Stimulated activated CD4-positive, alpha-beta T cell treated with anti-CD3 and anti-CD28 coated beads, Interleukin-2, amount 100 ng/mL, for 24 hours (primary cell): ENCODE measurements at regions not wholly inside any gene's neighbourhood (a gene's known extent, or its start where the extent isn't known, plus 50 kb on each side); places are given as distances from the start of the nearest gene placed in this dataset.

Experiments
- DNase-seq, 2 donors: peaks; one replicate each; pipeline ENCODE4 v3.0.0-alpha.2; 2020

DNA sequence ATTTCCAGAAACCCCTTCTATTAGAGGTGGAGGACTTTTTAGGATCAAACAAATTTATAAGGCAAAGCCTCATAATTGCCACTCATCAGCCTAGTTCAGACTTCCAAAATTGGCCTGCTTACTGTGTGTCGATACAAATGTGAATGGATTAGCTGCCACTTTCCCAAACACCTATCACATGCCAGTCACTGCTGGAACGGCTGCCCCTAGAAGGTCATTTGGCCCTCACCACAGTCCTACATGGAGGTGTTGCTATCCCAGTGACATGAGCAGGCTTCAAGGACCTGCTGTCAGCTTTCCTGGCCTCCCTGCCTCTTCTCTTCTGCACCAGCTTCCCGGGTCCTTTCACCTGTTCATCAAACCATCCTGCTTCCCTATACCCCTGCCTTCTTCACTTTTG is 279.2 kb upstream of the SKOR2 start:
- DNase-seq, result no peak

DNA sequence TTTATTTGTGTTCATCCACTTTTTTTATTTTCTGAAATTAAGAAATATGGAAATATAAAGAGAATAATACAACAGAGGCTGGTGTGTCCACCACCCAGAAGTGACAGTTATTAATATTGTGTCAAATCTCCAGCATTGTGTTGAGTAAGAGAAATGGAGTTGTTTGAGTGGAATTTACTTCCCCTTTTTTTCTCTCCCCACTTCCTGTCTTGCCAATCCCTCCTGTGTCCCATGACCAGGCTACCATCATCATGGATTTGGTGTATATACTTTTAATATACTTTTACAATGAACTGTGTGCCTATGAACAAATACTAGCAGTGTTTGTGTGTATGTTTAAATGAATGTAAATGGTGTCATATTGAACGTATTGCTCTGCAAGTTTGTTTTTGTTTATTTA is 276.9 kb upstream of the SKOR2 start:
- no peak for DNase-seq

DNA sequence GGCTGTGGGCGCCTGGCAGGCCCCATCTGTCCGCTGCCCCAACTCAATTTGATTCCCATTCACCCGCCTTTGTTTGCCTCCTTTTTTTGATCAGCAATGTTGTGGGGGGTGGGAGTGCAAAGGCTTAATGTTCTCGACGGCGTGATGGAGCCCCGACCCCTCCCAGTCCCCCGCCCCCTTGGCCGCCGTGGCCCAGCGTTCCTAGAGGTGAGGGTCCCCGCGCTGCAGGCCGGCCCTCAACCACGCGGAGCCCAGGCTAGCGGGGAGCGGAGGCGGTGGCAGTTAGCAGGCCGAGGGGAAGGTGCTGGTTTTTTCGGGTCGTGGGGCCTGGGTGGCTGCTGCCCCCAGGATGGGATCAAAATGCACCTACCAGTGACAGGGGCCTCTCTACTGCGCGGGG is 274.7 kb upstream of the SKOR2 start:
- DNase-seq, result no peak

DNA sequence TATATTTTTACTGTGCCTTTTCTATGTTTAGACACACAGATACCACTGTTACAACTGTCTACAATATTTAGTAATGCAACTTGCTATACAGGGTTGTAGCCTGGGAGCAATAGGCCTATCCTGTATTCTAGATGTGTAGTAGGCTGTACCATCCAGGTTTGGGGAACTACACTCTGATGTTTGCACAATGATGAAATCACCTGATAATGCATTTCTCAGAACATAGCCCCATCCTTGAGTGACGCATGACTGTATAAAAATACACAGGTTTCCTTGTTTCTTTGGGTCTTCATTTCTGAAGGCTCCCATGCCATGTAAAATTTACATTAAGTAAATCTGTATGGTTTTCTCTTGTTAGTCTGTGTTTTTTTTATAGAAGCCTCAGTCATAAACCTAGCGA is 270.9 kb upstream of the SKOR2 start:
- no peak for DNase-seq

DNA sequence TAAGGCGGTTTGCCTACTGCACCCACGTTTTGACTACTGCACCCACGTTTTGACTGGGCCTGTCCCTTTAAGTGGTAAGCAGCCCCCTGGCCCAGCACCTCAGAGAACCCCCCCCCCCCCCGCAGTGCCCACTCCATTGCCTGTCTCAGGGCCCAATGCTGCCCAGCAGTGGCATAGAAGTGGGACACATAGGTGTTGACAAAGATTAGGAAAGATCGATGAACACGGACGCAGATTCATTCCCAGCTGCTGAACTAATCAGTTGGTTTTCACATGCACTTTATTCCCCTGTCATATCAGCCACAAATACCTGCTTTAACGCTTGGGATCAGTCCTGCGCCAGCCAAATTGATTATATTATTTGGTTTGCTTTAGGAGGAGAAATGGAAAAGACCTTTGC is 268.8 kb upstream of the SKOR2 start:
- DNase-seq, result no peak

DNA sequence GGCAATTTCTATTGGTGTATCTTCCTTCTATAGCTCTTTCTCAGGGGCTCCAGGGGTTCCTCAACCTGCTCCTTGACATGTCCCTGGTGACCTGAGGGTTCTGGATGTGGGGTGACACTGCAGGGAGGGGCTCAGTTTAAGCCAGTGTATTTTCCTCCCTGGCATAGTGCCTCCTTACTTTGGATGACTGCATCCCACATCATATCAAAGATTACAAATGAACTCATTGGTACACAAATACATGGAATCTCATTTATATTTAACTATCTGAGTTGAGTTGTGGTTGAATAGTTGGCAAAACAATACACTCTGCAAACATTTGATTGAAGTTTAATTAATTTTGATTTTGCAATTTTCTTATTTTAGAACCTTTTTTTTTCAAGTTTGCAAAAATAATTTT is 268.2 kb upstream of the SKOR2 start:
- DNase-seq, result no peak

DNA sequence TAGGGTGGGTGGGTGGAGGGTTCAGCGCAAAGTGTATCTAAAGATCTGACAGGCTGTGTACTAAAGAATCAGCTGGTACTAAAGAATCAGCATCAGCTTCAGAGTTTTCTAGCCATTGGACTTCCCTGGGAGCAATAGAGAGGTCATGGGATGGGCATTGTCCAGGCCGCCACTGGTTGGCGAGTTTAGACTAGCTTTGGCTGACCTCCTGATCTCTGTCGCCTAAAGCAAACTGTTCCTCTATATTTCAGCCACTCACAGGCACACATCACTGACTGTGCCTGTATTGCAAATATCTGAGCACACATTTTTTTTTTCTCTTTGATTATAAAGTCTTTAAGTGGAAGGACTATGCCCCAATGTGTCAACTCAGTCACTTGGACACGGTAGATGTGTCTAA is 267.8 kb upstream of the SKOR2 start:
- no peak for DNase-seq

DNA sequence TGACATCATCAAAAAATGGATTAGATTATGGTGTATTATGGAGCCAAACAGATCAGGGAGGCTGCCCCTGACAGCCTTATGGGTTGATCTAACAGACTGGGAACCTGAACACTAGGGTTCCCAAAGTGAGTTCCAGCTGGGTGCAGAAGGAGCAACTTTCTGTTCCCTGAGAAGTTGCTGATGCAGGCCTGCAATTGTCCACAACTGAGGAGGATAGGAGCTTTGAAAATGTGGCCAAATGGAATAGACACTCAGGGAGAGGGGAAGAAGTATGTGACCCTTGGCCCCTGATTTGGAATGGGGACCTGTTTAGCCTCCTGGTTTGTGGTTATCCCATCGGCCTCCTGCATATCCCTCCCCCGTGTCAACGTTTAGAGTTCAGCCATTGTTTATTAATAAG is 262.2 kb upstream of the SKOR2 start:
- no peak for DNase-seq

DNA sequence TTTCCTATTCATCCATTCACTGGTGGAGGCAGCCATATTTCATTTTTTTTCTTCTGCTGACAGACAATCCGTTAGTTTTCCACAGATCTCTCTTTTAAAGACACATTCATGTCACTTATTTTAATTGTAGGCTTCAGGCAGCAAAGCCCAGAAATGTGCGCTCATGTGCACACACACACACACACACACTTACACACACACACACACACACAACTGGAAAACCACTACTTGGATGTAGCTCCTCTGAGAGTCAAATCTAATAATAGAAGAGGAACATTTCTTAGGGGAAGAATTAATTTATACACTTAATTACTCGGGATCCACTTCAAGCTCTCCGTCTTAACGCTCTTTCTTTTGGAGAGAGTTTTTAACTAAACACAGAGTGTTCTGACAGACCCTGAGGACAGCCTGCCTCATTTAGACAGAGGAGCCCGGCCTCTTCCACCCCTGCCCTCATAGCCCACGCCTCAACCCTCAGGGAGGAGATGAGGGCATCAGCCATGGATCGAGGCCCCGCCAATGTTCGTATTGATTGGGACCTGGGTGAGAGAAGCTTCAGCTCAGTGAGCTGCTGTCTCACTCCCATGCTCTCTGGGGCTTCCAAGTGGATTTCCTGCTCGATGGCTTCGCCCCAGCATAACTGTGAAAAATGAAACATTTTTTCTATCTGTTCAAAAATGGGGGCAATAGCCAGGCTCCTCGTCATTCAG is 261.4 kb upstream of the SKOR2 start:
- DNase-seq, result no peak

DNA sequence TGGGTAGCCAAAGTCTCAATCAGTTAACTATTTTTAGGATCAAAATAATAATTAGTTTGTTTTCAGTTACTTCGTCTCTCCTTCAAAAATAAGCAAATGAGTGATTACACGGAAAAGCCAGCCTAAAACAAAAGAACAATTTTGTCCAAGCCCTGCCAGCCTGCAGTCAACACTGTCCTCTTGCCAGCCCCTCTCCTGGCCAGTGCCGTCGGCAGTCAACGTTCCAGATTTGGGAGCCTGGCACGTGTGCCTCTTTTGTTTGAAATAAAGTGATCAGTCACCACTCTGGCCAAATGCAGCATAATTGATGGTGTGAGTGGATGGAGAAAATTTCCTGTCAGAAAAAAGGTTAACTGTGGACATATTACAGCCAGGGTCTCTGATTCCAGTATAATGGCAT is 260.6 kb upstream of the SKOR2 start:
- no peak for DNase-seq

DNA sequence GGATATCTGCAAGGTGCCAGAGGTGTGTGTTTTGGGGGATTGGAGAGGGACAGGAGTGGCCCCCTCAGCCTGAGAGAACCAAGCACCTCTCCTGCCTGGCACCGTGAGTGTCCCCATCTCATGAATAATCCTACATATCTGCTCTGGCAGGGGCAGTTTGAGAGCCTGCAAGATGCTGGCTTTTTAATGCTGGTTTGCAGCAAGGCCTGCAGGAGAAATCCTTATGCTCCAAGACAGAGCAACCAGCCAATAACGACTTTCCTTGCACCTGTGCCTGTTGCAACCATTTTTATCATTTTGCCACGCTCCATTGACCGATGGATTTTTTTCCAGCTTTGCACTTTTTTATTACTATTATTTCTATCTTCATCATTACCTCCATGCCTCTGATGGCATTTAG is 259.4 kb upstream of the SKOR2 start:
- DNase-seq, result no peak

DNA sequence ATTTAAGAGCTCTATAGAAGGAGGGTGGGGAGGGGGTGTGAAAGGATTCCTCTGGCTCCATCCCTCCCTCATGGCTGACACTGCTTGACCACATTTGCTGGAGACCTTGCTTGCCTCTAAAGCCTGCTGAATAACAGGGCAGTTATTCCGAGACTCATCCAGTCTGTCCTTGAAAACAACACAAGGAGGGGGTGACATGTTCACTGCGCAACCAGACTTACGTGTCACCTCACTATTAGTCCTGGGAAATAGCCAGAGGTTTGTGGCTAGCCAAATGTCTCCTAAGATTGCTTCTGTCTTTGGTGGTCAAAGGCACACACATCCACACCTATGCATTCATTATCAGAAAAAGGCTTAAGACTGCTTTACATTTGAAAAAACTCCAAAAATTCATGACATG is 256.2 kb upstream of the SKOR2 start:
- no peak for DNase-seq

DNA sequence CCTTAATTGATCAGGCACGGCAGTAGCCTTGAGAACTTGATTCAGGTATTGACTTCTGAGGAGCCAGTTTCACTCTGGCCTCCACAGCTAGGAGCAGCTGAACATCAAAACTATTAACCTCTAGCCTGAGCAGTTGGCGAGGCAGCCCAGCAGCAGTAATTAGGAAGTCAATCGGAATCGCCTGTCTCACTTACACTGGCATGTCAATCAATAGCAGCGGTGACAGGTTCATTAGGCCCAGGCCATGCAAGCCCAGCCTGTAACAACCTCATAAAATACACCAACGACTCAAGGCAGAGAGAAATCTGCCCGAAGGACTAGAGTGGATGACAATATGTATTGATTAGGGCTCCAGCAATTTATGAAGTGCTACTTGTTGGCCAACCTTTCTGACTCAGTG is 255.4 kb upstream of the SKOR2 start:
- DNase-seq, result no peak

DNA sequence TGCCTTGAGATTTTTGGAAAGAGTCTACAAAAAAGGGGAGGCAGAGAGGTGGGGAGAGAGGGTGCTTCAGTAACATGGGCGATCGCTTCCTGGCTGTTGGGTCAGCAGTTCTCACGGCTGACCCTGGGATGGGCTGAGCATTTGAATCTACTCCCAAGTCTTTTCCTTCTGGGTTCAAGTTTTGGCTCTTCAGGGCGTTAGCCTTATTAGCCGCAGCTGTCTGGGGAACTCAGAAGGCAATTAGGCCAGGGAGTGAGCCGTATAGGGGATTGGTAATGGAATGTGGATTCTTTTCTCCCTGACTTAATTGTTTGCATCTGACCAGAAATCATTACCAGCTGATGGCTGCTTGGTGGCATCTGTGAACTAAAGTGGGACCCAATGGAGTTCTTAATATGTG is 250.5 kb upstream of the SKOR2 start:
- no peak for DNase-seq

DNA sequence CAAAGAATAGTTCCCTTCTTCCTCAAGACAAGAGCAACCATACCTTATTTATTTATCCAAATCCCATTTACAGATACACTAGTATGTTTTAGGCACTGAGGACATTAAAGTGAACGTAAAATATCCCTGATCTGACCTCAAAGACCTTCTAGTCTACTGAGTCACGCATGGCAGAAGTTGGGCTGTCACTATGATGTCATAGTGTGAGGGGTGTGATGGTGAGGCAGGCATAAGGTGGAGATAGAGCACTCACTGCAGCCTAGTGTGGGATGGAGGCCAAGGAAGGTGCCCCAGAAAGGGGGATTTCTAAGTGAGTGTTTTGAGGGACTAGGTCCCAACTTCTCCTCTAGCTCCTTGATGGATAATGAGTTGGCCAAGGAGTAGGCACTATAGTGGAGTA is 249.5 kb upstream of the SKOR2 start:
- DNase-seq, result no peak

DNA sequence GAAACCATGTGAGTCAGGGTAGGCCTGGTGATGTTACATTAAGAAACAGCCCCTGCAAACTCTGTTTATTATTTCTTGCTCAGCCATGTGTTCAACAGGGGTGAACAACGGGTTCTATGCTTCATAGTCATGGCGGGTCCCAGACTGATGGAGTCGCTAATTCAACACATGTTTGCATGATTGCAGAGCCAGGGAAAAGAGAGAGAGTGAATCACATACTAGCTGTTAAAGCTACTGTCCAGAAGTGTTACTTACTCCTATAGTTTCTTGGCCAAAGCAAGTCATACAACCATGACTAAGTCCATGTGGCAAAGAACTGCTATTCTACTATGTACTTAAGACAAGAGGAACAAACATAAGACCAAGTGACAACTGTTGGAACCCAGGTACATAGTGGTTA is 241.2 kb upstream of the SKOR2 start:
- no peak for DNase-seq

DNA sequence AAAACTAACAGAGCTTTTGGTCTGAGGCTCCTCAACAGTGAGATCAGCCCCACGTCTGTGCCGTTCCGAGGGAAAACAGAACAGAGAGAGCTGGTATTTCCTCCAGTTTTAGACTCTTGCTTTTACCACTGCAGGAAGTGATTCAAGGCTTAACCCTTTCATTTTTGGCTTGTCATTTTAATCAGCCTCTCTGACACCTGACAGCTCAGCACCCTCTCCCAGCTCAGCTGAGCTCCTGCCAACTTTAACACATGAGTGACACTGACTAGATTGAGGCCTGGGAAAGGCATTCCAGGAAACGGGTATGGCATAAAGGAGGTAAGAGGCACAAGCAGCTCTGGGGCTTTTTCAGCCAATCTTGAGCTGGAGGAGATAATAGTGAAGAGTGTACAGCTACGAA is 239.4 kb upstream of the SKOR2 start:
- DNase-seq, result no peak

DNA sequence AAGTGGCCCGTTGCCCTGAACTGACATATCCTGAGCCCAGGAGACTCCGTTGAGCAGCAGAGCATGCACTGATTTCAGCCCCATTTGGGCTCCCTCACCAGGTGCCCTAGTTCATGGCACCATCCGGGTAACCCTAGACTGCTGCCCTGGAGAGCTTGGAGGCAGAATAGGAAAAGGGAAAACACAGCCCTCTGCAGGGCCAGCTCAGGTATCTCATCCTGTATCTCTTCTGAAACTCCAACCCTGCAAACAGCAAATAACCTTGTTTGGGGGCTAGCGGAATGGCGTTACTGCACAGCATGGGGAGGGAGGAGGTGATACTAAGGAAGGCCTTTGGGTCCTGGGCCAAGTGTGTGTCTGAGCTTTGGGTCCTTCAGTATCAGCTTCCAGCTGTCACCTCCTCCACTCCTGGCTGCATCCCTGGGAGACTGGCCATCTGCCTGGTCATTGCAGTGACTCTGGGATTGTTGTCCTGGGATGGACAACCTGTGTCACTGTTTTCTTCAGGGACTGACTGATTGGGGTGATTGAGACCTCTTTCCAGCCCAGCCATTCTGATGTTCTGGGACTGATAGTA is 233.8 kb upstream of the SKOR2 start:
- DNase-seq, result no peak

DNA sequence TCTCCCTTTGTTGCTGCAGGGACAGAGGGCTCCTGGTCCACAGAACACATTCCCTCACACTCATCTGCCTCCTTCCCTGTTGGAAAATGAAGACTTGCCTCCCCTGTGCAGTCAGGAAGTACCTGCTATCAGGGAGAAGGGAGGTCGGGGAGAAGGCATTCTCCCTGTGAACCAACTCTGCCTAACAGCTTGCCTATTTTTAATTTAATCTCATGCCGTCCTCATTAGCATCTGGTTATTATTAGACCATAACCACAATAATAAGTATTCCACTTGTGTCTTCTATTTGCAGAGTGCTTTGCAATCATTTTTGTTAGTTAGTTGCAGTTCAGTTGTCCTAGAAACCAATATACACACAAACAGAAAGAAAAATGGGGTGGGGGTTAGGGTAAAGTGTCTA is 232.6 kb upstream of the SKOR2 start:
- DNase-seq, result no peak

DNA sequence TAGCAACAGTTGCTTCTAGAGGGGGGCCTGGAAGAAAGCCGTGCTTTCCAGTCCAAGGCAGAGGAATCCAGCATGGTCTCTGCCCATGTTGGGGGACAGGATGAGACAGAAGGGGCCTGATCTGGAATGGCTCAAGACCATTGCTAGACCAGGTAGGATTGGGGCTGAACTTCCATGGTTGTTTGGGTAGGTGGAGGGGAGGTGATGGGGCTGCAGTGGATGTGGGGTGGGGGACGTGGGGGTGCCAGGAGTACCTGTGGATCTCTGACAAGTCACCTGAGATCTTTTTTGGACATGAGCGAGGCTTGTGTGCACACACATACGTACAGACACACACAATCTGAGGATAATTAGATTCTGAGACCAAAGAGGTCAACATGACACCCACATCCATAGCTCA is 228.7 kb upstream of the SKOR2 start:
- DNase-seq, result no peak

DNA sequence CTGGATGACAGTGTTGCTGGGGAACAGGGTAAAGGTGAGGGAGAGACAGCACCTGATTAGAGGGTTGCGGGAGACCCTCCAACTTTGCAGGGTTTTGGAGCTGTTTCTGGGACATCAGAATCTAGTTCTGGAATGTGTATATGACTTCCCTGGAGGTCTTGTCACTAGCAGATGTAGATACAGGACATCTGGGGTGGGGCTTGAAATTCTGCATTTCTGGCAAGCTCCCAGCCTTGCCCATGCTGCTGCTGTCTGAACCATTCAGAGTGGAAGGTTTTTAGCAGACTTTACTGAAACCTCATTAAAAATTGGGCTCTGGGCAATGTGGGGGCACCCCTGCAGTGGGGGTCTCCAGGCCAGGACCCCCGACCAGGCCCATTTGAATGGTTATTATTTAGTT is 220.3 kb upstream of the SKOR2 start:
- no peak for DNase-seq

DNA sequence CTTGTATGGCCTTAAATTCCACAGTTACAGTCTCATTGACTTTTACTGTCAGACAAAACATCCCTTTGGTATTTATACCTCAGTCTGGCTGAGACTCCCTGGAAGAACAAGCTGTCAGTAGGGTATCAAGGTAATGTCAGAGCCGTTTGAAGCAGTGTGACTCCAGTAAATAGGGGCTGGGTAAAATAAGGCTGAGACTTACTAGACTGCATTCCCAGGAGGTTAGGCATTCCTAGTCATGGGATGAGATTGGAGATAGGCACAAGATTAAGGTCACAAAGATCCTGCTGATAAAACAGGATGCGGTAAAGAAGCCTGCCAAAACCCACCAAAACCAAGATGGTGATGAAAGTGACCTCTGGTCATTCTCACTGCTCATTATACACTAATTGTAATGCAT is 219.5 kb upstream of the SKOR2 start:
- no peak for DNase-seq

DNA sequence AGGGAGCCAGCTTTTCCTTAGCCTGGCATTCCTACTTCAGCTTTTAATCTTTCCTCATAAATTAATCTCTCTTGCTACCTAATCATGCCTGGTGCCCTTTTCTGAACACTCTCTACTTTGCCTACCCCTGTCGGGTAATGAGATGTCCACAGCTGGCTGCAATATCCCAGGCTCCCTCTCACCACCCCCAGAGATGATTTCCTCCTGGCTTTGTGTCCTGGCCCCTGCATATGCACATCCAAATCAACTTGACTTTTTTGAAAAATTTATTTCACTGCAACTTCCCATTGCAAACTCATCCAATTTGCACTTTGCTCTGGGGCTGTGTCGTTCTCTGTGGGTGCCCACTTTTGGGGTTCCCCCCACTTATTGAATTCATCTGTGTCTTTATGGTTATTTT is 218.1 kb upstream of the SKOR2 start:
- no peak for DNase-seq

DNA sequence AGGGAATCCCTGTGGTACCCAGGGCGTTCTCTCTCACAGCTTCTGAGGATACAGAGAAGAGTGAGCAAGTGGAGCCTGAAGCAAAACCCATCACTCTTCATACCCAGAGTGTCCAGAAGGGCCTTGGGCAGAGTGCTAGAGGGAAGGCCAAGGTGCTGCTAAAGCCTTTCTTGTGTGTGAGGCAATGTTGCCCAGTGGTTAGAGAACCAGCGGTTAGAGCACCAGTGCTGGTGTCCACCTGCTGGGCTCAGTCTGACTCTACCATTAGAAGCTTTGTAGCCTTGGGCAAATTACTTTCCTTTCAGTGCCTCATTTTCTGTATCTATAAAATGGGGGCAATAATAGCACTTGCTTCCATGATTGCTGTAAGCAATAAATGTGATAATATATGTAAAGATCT is 210.5 kb upstream of the SKOR2 start:
- no peak for DNase-seq

DNA sequence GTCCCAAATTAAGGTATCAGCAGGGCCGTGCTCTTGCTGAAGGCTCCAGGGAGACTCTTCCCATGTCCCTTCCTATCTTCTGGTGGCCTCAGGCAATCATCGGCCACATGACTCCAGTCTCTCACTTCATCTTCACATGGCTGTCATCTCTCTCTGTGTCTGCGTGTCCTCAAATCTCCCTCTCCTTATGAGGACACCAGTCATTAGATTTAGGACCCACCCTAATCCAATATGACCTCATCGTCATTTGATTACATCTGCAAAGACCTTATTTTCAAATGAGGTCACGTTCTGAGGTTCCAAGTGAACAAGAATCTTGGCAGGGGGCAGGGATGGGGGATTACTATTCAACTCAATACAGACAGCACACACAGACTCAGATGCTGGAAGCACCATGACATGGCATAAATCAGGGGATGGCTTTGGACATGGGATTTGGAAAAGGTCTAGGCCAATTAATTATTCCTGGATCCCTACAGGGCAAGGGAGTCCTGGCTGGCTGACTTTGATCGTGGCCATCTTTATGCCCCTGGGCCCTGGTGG is 210.0 kb upstream of the SKOR2 start:
- DNase-seq, result no peak
